HuH-7 (cell line): ENCODE measurements at regions not wholly inside any gene's neighbourhood (a gene's known extent, or its start where the extent isn't known, plus 50 kb on each side); places are given as distances from the start of the nearest gene placed in this dataset.
"Not testable (repeated sequence)": the region's sequence is repeated elsewhere in the genome, so short reads cannot be mapped to it uniquely, and the experiment has no call there.

ENCODE experiments used
- DNase-seq: peaks from one replicate; pipeline ENCODE4 v3.0.0; 2011; ENCODE audit warnings: low spot score

GRCh38 chr13:109436055-109436622 is 350.2 kb downstream of the IRS2 start:
- DNase-seq, result no peak

DNA sequence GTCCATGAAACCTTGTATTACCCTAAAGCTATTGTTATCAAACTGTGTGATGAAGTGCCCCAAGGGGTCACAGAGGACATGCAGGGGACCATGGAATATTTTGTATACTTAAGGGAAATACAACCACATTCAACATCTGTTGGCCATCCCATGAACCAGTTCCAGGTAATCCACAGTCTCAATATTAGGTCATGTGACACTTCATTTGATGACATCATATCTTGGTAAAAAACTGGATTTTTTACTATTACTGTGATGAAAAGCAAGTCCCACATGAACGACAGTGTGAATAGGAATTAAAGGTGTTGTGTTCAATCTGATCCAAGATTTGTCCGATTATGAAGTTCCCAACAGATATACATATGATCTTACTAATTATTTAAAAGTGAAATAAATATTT is 355.2 kb downstream of the IRS2 start:
- no peak for DNase-seq

DNA sequence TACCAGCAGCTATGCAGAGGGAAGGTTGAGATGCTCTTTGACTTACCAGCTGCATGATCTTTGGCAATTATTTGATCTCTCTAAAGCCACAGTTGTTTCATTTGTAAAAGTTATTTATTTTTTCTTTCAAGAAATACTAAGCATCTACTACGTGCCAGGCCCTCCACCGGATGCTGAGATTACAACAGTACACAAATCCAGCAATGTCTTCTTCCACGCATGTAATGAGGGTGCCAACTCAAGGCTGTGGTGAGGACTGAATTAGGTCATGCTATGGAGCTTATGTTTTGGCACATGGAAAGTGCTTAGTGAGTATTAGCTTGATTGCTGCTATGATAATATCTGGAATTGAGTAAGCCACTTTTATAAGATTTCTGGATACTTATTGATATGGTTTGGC is 358.2 kb downstream of the IRS2 start:
- DNase-seq, result no peak

DNA sequence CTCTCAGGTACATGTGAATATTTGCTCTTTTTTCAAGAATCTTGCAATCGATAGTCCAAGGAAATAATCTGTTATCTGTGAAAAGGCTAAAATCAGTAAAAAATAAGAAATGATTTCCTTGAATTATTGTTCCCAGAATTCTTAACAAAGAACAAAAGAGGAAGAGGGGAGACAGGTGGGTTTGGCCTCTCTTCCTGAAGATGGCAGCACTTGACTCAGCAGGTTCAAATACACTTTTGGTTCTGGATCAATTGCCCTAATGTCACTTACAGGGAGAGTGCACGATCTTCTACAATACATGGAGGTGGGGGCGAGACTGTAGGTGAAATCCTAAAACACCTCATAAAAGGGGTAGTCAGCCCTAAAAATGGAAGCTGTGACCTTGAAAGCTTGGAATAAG is 358.7 kb downstream of the IRS2 start:
- DNase-seq, result no peak

DNA sequence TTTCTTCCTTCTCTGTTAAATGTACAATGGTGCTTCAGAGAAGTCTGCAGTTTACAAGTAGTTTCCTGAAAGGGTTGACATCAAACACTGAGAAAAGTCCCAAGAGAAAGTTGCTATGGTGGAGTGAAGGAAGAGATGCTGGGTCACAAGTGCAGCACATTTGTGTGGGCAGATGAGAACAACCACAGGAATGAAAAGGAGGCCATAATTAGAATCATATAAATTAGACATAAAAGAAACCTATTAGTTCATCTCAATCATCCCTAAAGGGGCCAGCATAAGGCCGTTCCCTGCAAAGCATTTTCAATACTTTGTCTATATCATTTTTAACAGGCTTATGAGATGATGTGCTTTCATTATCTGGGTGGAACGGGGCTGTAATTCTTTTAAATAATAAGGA is 359.2 kb downstream of the IRS2 start:
- DNase-seq, result no peak

GRCh38 chr13:109426690-109426990 is 359.7 kb downstream of the IRS2 start:
- no peak for DNase-seq

- DNase-seq, result no peak
Measured at GRCh38 chr13:109425821-109426689, 360.3 kb downstream of the IRS2 start.

- no peak for DNase-seq
Measured at GRCh38 chr13:109422161-109422560, 364.2 kb downstream of the IRS2 start.

GRCh38 chr13:109419896-109420295 is 366.5 kb downstream of the IRS2 start:
- DNase-seq, result no peak

DNA sequence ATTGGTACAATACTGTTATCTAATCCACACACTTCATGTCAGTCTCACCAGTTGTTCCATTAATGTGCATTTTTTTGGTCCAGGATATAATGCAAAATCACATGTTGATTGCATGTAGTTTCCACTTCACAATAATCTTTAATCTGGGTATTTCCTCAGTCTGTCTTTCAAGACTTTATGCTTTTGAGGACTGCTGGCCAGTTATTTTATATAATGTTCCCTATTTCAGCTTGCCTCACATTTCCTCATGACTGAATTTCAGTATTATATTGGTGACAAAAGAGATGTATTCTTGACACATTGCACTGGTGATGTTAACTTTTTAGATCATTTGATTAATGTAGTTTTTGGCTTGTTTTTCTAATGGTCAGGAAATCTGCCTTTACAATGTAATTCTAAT is 368.3 kb downstream of the IRS2 start:
- no peak for DNase-seq

DNA sequence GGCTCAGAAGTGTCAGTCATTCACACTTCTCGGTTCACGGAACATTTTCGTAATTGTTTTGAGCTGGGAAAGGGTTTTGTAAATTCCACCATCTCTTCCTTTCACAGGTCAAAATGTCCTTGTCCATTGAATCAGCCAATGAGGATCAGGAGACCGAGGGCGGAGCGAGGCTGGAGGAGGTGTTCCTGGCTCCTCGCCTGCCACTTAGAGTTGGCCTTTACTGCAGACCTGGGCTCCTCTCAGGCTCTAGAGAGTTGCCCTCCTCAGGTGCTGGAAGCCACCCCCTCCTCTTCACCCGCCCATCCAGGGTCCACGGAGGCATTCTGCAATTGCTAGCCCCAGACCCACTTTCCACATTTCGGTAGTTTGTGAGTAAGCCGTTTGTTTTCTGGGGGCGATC is 370.4 kb downstream of the IRS2 start:
- no peak for DNase-seq

DNA sequence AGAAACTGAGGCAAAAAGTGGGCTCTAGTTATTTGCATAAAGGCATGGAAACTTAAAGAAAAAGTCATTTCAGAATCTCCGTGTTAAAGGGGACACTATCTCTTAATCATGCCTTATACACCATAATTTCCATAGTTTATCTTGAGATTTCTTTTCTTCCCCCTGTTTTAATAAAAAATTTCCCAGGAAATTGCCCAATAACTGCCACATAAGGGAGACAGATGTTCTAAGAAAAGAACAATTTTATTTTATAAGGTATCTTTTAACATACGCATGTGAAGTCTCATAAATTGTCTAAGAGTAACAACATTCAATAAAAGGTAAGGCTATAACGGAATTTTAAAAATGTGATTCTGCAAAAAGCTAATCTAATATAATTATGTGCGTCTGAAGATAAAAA is 371.3 kb downstream of the IRS2 start:
- no peak for DNase-seq

- no peak for DNase-seq
Measured at GRCh38 chr13:109412283-109412901, 374.0 kb downstream of the IRS2 start.

GRCh38 chr13:109410868-109411267 is 375.5 kb downstream of the IRS2 start:
- no peak for DNase-seq

DNA sequence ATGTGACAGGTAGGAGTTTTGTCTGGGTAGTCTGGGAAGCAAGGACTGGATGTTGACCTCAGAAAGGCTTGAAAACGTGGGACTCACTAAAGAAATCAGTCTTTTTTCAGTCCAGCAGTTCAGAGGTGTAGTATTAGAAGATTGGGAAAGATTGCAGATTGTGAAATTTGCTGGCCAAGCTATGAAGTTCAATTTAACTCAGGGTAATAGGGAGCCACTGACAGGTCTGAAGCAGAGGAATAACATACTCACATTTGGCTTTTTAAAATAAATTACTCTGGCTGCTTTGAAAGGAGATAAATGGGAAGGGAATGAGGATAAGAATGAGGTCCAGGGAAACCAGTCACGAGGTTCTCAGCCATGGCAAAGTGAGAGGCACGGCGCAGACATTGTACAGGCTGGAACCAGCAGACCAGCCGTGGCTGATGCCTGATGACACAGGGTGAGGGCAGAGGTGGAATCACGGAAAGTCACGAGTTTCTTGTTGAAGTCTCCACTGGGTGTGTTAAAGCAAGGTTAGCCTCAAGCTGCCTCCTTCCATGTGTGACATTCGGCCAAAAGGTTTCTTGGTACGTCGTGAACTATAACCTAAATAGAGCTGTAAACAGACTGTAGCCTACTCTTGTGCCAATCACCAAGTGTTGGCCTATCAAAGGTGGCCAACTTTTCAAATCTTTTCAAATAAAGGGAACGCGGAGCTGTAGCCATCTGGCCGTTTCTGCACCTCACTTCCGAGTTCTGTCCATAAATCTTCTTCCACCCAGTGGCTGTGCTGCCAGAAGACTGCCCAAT is 377.6 kb downstream of the IRS2 start:
- no peak for DNase-seq

DNA sequence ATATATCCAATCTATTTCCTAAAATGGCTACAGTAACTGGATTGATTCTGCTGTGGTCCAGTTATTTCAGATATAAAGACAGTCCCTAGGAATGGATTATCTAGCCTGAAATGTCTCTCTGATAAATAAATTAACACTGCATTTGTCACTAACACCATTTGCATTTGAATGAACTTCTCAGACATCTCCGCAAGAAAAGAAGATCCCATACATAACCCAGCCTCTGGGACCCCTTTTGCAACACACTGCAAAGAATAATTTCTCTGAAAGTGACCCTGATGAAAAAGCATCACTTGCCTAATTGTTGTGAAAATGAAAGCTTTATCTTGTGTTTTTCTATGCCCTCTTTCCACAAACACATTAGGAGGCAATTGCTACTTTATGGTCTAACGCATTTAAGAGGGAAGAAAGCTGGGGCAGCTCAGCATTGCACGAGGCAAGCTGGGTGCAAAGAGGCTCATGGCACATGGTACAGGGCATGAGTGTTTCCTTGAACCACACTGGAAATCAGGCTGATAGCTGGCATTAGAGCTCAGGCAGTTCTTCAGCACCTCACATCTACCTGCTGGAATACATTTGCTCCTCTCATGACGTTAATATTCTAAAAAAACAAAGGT is 379.9 kb downstream of the IRS2 start:
- DNase-seq, result no peak

DNA sequence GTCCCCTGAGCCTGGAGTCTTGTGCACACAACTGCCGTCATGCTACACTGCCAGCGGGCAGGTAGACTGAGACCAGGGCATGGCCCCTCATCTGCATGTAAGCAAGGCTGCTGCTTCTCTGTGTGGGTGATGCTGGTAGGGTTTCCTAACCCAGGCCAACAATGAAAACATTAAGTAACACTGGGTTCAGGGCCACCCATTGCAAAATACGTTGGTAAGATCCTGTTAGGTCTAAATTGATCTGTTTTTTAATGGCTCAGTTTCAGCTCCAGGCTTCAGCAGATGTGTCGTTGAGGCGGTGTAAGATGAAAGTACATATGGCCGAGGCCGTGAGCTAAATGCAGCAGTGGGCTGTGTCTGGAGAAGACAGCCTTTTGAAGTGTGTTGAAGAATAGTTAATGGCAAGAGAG is 383.4 kb downstream of the IRS2 start:
- no peak for DNase-seq

- DNase-seq, result no peak
Measured at GRCh38 chr13:109401891-109402290, 384.5 kb downstream of the IRS2 start.

- DNase-seq, result no peak
Measured at GRCh38 chr13:109401307-109401706, 385.1 kb downstream of the IRS2 start.

DNA sequence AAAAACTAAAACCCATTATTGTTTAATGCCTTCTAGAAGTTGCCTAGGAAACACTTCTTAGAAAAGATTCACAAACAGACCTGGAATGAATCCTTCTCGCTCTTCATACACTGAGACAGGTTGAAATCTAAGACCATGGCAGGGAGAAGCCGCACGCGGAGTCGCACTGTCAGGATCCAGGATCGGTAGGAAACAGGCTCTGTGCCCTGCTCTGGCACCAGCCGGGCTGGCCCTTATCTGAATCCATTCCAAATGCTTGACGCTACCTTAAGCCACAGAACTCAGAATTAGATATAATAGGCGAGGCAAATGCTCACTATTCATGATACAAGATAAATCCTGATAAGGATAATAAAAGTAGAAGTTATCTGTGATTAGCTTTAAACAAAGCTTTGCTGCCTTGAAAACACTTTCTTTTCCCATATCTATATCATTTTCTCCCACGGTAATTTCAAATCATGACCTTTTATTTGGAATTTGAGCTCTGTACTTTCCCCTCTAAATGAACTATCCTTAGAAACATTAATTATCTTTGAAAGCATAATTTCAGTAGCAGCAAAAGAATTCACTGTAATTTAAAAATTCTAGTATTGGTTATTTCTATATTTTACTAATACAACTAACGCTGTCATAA is 385.6 kb downstream of the IRS2 start:
- no peak for DNase-seq

DNA sequence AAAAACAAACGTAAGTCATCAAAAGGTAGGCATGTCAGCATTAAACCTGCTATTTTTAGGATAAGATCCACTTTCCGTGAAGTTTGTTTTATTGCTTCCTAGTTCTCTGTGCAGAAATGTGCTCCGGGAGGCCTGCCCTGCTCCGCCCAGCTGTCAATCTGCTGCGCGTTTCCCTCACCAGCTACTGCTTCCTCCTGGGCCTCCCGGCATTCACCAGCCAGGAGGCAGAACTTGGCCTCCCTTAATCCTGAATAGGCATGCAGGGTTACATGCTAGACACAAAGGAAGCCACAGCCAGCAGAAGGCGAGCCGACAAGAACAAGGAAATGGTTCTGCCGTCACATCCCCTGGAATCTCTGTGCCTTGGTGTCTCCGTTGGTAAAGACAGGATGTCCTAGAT is 386.2 kb downstream of the IRS2 start:
- no peak for DNase-seq

GRCh38 chr13:109398071-109398470 is 388.3 kb downstream of the IRS2 start:
- DNase-seq, result not testable (repeated sequence)
